Caco-2 (cell line): ENCODE measurements at regions not wholly inside any gene's neighbourhood (a gene's known extent, or its start where the extent isn't known, plus 50 kb on each side); places are given as distances from the start of the nearest gene placed in this dataset.

Source experiments
- BruUV-seq: library from RNA; stranded (reverse); fragments of 400-500 nt; replicated peaks from 2 replicates; lab custom pipeline; 2021; lab: Mats Ljungman, UMichigan
- CTCF ChIA-PET: fragments of 300-600 bp; sonication (Branson Sonifier 250); formaldehyde crosslinking; loops from one replicate; lab custom pipeline; 2022; ENCODE audit warnings: antibody characterized with exemption; lab: Charles Lee
- POLR2A ChIA-PET: fragments of 300-600 bp; sonication (Branson Sonifier 250); formaldehyde crosslinking; loops from one replicate; lab custom pipeline; 2022; ENCODE audit warnings: antibody characterized with exemption; lab: Charles Lee
- DNase-seq, 2 experiments: peaks; one replicate each; pipeline versions ENCODE4 v3.0.0 to v3.0.0-alpha.2; 2020 to 2022
- H3K27me3 ChIP-seq: replicated peaks from 2 replicates; pipeline ENCODE4 v1.6.0; 2011; ENCODE audit warnings: low read length; ENCODE audit not compliant: control insufficient read depth, insufficient read depth
- H3K36me3 ChIP-seq: 2 replicates; pipeline ENCODE4 v1.5.1; 2011; ENCODE audit warnings: low read length; ENCODE audit not compliant: control insufficient read depth, insufficient read depth
- H3K4me1 ChIP-seq: fragments of 250-450 bp; sonication (Bioruptor Pico); 2 replicates; pipeline ENCODE4 v1.5.1; 2020; ENCODE audit warnings: mild to moderate bottlenecking
- H3K4me3 ChIP-seq: 2 replicates; pipeline ENCODE4 v1.5.1; 2011; ENCODE audit warnings: low read depth, mild to moderate bottlenecking, control low read depth, low read length
- H3K9me3 ChIP-seq: fragments of 250-450 bp; sonication (Bioruptor Pico); 2 replicates; pipeline ENCODE4 v1.5.1; 2020; ENCODE audit warnings: mild to moderate bottlenecking, moderate library complexity
- H3K27ac Mint-ChIP-seq: one replicate; pipeline ENCODE4 v1.8.0; 2022; ENCODE audit warnings: mixed read lengths; ENCODE audit not compliant: unreplicated experiment
- H3K27me3 Mint-ChIP-seq: one replicate; pipeline ENCODE4 v1.8.0; 2022; ENCODE audit warnings: mixed read lengths; ENCODE audit not compliant: insufficient read depth, unreplicated experiment
- H3K36me3 Mint-ChIP-seq: one replicate; pipeline ENCODE4 v1.8.0; 2022; ENCODE audit warnings: mild to moderate bottlenecking, mixed read lengths; ENCODE audit not compliant: insufficient read depth, unreplicated experiment
- H3K4me1 Mint-ChIP-seq: one replicate; pipeline ENCODE4 v1.8.0; 2022; ENCODE audit warnings: low read depth, mixed read lengths; ENCODE audit not compliant: unreplicated experiment
- H3K4me3 Mint-ChIP-seq: one replicate; pipeline ENCODE4 v1.8.0; 2022; ENCODE audit warnings: mild to moderate bottlenecking, moderate library complexity, mixed read lengths; ENCODE audit not compliant: unreplicated experiment
- H3K9me3 Mint-ChIP-seq: one replicate; pipeline ENCODE4 v1.8.0; 2022; ENCODE audit warnings: mixed read lengths; ENCODE audit not compliant: unreplicated experiment
- CTCF ChIP-seq, 2 experiments: fragments of 200-600 bp in 1 of 2; IDR thresholded peaks; 1 replicate in 1 of 2; 2 replicates in 1 of 2; pipeline versions ENCODE4 v1.5.1 to v1.8.0; 2011 to 2022; ENCODE audit warnings: antibody characterized with exemption in 1 of 2, control low read depth in 1 of 2, inconsistent platforms in 1 of 2, low read depth in 1 of 2, low read length in 1 of 2, mild to moderate bottlenecking in 1 of 2, moderate library complexity in 1 of 2; ENCODE audit not compliant: insufficient read depth in 1 of 2, severe bottlenecking in 1 of 2, unreplicated experiment in 1 of 2
- intact Hi-C: fragments of 100-400 bp; cut with micrococcal nuclease; formaldehyde crosslinking; loops from one replicate; pipeline ENCODE4 v1.10.0; 2022; ENCODE audit not compliant: unreplicated experiment

- ChIA-PET POLR2A (no interaction called here), CTCF (no interaction called here)
- Histone ChIP-seq H3K36me3 (no peaks in the 10 kb centered on the region), H3K4me3 (no peak overlapping the region), H3K27me3 (no peaks in the 10 kb centered on the region; the same call in 1 of the 2 replicates), H3K4me1 (no peaks in the 10 kb centered on the region), H3K9me3 (no peaks in the 10 kb centered on the region)
- TF ChIP-seq CTCF (IDR thresholded peaks at IDR 0.05; ENCODE audit: insufficient read depth in 1 of 2, low read depth in 1 of 2, low read length in 1 of 2, severe bottlenecking in 1 of 2, unreplicated experiment in 1 of 2): no peak
- Mint-ChIP-seq H3K9me3 (no peaks in the 10 kb centered on the region), H3K27ac (no peak overlapping the region), H3K4me3 (no peak overlapping the region), H3K4me1 (no peaks in the 10 kb centered on the region), H3K36me3 (no peaks in the 10 kb centered on the region), H3K27me3 (peaks cover 4% of the 10 kb centered on the region)
- DNase-seq: no peak
- intact Hi-C loops: no loop called here
- no TSS peak for BruUV-seq
These were observed 306.3 kb downstream of the C7orf25 start for GRCh38 chr7:42605406-42606192.

DNA sequence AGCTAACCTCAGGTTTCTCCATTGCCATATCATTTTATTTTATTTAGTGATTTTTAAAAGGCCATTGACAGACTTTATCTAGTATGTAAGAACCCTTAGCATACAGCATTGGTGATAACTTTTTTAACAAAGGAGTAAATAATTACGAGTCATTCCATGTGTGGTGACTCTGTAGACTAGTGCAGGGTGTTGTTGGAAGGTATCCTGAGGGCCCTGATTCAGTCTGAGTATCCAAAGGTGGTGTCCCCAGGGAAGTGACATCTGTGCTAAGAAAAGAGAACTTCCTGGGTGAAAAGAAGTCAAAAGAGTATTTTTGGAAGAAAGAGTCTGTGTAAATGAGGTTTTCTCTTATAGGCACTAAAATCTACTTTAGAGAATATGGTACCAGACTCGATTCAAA lies 308.4 kb downstream of the C7orf25 start:
- H3K4me1 Mint-ChIP-seq: no peaks in the 10 kb centered on the region
- no peak for DNase-seq
- no TSS peak for BruUV-seq
- Histone ChIP-seq H3K36me3 (no peaks in the 10 kb centered on the region), H3K27me3 (no peaks in the 10 kb centered on the region; the same call in 1 of the 2 replicates), H3K9me3 (no peaks in the 10 kb centered on the region), H3K4me1 (no peaks in the 10 kb centered on the region), H3K4me3 (no peak overlapping the region)
- ChIA-PET CTCF (no interaction called here), POLR2A (no interaction called here)
- H3K4me3 Mint-ChIP-seq: no peak overlapping the region
- TF ChIP-seq CTCF (IDR thresholded peaks at IDR 0.05; ENCODE audit: insufficient read depth in 1 of 2, low read depth in 1 of 2, low read length in 1 of 2, severe bottlenecking in 1 of 2, unreplicated experiment in 1 of 2): no peak
- H3K27ac Mint-ChIP-seq: no peak overlapping the region
- peaks cover 1% of the 10 kb centered on the region for H3K27me3 Mint-ChIP-seq
- no peaks in the 10 kb centered on the region for H3K36me3 Mint-ChIP-seq
- intact Hi-C loops: no loop called here
- no peaks in the 10 kb centered on the region for H3K9me3 Mint-ChIP-seq

DNA sequence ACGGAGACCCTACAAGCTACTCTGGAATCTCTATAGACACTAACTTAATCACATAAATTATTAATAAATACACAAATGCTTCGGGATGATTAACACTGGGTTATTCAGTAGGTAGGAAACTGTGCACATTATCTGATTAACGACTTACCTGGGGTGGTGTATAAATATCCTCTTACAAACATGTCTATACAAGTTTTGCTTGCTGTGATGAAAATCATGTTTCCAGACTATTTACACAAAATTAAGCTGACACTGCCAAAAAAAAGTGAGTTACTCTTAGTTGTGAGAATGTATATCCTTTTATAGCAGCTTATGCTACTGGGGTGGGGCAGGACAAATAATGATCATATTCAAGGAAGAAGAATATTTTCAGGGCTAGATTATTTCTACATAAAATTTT lies 314.6 kb downstream of the C7orf25 start:
- no TSS peak for BruUV-seq
- no peak for TF ChIP-seq CTCF (IDR thresholded peaks at IDR 0.05; ENCODE audit: insufficient read depth in 1 of 2, low read depth in 1 of 2, low read length in 1 of 2, severe bottlenecking in 1 of 2, unreplicated experiment in 1 of 2)
- CTCF ChIA-PET: no interaction called here

More for the DNA sequence above, 314.6 kb downstream of the C7orf25 start:
- intact Hi-C loops: no loop called here
- DNase-seq: no peak
- POLR2A ChIA-PET: no interaction called here
- Mint-ChIP-seq H3K36me3 (no peaks in the 10 kb centered on the region), H3K9me3 (no peaks in the 10 kb centered on the region), H3K27ac (no peak overlapping the region), H3K4me3 (no peak overlapping the region), H3K4me1 (no peaks in the 10 kb centered on the region), H3K27me3 (no peaks in the 10 kb centered on the region)
- H3K9me3 ChIP-seq: no peaks in the 10 kb centered on the region
- no peak overlapping the region for H3K4me3 ChIP-seq
- no peaks in the 10 kb centered on the region for H3K4me1 ChIP-seq
- no peaks in the 10 kb centered on the region for H3K36me3 ChIP-seq
- no peaks in the 10 kb centered on the region for H3K27me3 ChIP-seq
